GM12873 (cell line): ENCODE measurements at regions not wholly inside any gene's neighbourhood (a gene's known extent, or its start where the extent isn't known, plus 50 kb on each side); places are given as distances from the start of the nearest gene placed in this dataset.

Experiments
- TF ChIP-seq, protein P1 (sequence below): IDR thresholded peaks from 2 replicates; pipeline ENCODE4 v1.5.1; 2012; ENCODE audit warnings: low read depth, mild to moderate bottlenecking, moderate library complexity, low read length, control low read depth; ENCODE audit not compliant: insufficient read depth; ENCODE audit errors: missing control alignments

DNA sequence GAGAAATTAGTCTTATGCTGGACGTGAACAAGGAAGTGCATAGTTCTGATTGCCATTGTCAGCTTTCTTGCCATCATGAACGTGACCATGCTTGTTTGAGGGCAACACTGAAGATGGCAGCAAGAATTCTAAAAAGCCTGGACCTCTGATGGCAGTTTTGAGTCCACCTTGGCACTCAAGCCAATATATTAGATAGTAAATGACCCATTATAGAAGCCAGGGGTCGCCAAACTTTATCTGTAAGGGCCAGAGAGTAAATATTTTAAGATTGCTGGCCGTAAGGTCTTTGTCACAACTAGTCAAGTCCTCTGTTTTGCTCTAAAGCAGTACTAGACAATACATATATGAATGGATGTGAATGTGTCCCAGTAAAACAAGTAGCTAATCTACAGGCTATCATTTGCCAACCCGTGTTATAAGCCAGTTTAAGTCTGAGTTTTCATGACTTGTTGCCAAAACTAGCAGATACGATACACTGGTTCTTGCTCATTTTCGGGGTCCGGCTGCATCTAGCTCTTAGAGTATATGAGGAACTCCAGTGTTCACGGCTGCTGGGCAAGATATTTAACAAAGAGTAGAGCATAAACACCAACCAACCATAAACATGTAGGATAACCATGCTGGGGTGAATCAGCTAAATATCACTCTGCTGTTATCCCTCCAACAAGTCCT is 73.1 kb upstream of the PELI1 start:
- TF ChIP-seq, protein P1, sequence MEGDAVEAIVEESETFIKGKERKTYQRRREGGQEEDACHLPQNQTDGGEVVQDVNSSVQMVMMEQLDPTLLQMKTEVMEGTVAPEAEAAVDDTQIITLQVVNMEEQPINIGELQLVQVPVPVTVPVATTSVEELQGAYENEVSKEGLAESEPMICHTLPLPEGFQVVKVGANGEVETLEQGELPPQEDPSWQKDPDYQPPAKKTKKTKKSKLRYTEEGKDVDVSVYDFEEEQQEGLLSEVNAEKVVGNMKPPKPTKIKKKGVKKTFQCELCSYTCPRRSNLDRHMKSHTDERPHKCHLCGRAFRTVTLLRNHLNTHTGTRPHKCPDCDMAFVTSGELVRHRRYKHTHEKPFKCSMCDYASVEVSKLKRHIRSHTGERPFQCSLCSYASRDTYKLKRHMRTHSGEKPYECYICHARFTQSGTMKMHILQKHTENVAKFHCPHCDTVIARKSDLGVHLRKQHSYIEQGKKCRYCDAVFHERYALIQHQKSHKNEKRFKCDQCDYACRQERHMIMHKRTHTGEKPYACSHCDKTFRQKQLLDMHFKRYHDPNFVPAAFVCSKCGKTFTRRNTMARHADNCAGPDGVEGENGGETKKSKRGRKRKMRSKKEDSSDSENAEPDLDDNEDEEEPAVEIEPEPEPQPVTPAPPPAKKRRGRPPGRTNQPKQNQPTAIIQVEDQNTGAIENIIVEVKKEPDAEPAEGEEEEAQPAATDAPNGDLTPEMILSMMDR = no peak

DNA sequence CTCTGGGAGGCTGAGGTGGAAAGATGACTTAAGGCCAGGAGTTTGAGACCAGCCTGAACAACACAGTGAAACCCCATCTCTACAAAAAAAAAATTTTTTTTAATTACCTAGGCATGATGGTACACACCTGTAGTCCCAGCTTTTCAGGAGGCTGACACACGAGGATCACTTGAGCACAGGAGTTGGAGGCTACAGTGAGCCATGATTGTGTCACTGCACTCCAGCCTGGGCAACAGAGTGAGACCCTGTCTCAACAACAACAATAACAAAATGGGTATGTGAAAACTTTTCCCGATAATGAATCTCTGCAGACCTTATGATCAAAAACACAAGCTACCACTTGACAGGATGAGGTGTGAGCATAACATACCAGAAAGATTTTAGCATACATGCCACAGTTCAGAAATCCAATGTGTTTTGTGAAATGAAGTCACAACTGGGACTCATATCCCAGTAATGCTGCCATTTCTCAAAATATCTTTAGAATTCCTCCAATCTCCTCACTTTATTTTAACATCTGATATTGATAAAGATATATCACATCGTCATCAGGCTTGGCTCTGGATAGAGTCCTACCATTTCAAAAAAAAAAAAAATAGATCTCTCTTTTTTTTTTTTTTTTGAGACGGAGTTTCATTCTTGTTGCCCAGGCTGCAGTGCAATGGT is 74.0 kb upstream of the PELI1 start:
- TF ChIP-seq, protein P1 = no peak

DNA sequence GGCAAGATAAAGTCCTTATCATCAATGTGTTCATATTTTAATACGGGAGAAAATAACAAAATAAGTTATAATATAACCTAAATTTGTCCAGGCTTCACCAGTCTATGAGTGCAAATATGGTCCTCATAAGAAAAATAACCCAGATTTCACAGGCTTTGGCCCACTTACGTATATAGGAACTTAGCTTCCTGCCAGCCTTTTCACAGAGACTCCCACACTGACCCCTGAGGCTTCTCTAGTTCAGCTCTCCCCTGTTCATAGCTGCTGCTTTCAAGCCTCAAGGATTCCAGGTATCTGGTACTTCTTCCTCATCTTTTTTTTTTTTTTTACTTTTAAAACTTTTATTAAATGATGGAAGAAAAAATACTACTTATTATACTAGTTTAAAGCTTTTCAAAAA is 74.9 kb upstream of the PELI1 start:
- TF ChIP-seq, protein P1 = no peak

DNA sequence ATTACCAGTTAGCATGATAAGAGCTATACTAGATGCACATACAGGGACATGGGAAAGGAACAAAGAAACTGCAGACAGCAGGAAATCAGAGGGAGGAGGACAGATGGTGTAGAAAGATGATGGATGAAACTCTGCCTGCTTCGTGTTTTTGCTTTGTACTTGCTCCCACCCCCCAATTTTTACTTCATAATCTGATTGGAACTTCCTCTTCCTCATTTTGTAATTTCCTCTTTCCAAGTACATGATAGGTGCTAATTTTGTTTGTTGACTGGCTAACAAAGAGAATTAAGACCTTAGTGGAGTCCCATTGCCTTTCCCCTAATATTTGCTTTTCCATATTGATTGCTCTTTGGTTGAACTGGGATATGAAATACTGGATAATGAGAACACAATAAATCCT is 76.0 kb upstream of the PELI1 start:
- TF ChIP-seq, protein P1 = no peak

DNA sequence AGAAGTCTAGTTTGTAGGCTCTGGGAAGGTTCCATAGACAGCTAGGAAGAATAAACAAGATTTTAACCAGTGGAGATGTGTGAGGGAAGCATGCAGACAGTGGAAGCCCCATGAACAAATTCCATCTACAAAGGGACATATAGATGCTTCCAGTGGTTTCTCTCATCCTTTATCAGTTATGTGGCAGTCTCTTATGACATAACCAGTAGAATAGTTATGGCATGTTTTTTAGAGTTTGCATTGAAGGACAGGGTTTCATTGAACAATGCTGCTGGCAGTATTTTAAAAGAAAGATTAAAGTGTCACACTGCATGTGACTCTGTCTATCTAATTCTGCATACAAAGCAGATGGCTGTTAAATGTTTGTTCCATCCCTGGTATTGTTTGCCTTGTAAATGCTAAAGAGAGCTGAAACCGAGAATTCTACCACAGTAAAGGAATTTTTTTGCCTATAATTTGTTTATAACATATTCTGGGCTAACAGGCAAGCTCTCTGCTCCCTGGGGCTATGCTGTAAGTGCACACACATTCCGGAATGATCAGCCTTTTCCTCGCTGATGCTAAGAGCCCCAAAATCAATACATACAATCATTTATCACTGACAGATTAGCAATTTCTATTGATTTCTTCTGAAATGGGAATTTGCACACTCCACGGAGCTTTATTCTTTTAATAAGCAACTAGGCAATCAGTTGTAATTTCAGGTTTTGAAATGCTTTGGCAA is 76.8 kb upstream of the PELI1 start:
- TF ChIP-seq, protein P1 = no peak

DNA sequence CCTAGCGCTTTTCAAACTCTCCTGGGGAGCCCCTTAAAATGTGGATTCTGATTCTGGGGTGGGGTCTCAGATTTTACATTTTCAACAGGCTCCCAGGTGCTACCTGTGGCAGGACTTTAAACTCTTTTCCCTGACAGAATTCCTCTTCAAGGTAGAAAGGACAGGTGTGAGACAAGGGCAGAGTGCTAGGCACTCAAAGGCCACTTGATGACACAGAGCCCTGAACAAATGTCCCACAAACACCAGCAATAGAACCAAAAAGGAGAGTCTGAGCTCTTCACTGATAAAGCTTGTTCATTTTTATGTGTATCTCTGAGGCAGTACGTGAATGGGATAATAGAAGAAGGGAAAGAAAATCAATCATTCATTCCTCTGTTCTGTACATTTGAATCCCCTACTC is 77.7 kb upstream of the PELI1 start:
- TF ChIP-seq, protein P1 = no peak

DNA sequence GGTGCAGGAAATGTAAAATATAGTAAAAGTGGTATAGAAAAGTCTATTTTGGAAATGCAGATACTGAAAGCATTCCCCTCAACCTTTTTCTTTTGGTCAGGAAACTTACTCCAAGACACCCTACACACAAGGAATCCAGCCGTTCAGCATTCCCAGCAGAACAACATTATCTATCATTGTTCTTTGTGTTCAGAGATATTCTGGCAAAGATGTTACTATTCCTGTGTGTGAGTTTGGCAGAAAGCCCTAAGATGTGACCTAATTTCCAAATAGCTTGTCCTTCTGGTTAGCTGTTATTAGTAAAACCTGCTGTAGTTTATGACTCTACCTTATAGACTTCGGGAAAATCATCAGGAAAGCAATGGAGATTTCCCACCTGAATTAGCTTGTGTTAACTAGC is 78.1 kb upstream of the PELI1 start:
- TF ChIP-seq, protein P1 = no peak
